ENCODE measurements at regions not wholly inside any gene's neighbourhood (a gene's known extent, or its start where the extent isn't known, plus 50 kb on each side); places are given as distances from the start of the nearest gene placed in this dataset.

DNA sequence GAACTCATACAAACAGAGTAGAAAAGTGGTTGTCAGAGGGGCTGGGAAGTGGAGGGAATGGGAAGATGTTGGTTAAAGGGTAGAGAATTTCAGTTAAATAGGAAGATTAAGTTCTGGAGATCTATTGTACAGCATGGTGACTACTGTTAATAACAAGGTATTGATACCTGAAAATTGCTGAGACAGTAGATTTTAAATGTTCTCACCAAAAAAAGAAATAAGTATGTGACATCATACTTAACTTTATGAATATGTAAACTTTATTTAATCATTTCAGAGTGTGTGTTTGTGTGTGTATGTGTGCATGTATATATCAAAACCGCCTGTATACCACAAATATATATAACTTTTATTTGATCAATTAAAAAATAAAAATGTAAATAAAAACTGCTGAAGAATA is 896.4 kb downstream of the TFAP2A start:
- no peak overlapping the region for H3K4me3 ChIP-seq (ENCODE audit: low read depth, low read length)
- TF ChIP-seq, protein P1, sequence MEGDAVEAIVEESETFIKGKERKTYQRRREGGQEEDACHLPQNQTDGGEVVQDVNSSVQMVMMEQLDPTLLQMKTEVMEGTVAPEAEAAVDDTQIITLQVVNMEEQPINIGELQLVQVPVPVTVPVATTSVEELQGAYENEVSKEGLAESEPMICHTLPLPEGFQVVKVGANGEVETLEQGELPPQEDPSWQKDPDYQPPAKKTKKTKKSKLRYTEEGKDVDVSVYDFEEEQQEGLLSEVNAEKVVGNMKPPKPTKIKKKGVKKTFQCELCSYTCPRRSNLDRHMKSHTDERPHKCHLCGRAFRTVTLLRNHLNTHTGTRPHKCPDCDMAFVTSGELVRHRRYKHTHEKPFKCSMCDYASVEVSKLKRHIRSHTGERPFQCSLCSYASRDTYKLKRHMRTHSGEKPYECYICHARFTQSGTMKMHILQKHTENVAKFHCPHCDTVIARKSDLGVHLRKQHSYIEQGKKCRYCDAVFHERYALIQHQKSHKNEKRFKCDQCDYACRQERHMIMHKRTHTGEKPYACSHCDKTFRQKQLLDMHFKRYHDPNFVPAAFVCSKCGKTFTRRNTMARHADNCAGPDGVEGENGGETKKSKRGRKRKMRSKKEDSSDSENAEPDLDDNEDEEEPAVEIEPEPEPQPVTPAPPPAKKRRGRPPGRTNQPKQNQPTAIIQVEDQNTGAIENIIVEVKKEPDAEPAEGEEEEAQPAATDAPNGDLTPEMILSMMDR (IDR thresholded peaks at IDR 0.05; ENCODE audit: borderline replicate concordance, insufficient read depth, low read depth, low read length): no peak

DNA sequence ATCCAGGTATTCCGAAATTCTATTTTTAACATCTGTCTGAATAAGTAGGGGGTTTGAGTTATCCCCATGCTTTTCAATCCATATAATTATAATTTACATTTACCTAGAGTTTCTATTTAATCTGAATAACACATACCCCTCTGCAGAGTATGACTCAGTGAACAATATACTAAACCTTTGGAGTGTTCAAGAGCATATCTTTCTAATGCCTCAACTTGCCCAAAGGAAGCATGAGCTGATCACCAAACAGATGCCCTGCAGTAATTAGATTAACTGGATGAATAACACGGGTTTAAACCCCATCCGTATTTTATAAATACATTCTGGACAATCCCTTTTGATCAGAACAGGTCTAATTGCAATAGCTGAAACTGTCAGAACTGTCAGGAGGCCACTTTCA is 897.1 kb downstream of the TFAP2A start:
- TF ChIP-seq, protein P1 (IDR thresholded peaks at IDR 0.05; ENCODE audit: borderline replicate concordance, insufficient read depth, low read depth, low read length): no peak
- no peak overlapping the region for H3K4me3 ChIP-seq (ENCODE audit: low read depth, low read length)

GRCh38 chr6:9515633-9516606 is 899.0 kb downstream of the TFAP2A start:
- no peak overlapping the region for H3K4me3 ChIP-seq (ENCODE audit: low read depth, low read length)
- TF ChIP-seq, protein P1 (IDR thresholded peaks at IDR 0.05; ENCODE audit: borderline replicate concordance, insufficient read depth, low read depth, low read length): no peak

- TF ChIP-seq, protein P1 (IDR thresholded peaks at IDR 0.05; ENCODE audit: borderline replicate concordance, insufficient read depth, low read depth, low read length): no peak
- H3K4me3 ChIP-seq (ENCODE audit: low read depth, low read length): no peak overlapping the region
Measured at GRCh38 chr6:9514146-9514545, 900.7 kb downstream of the TFAP2A start.

- TF ChIP-seq, protein P1 (IDR thresholded peaks at IDR 0.05; ENCODE audit: borderline replicate concordance, insufficient read depth, low read depth, low read length): no peak
- H3K4me3 ChIP-seq (ENCODE audit: low read depth, low read length): no peak overlapping the region
Measured at GRCh38 chr6:9511157-9511556, 903.7 kb downstream of the TFAP2A start.

- no peak overlapping the region for H3K4me3 ChIP-seq (ENCODE audit: low read depth, low read length)
- TF ChIP-seq, protein P1 (IDR thresholded peaks at IDR 0.05; ENCODE audit: borderline replicate concordance, insufficient read depth, low read depth, low read length): no peak
Measured at GRCh38 chr6:9507136-9507895, 907.6 kb downstream of the TFAP2A start.
